Breast epithelium (tissue), 4 donors: ENCODE measurements at regions not wholly inside any gene's neighbourhood (a gene's known extent, or its start where the extent isn't known, plus 50 kb on each side); places are given as distances from the start of the nearest gene placed in this dataset.

Source experiments
- DNase-seq, 2 donors: peaks; one replicate each; pipeline ENCODE4 v3.0.0-alpha.2; 2019; ENCODE audit warnings: low spot score in 2 of 2
- H3K27ac ChIP-seq, 2 donors: fragments of 200-600 bp; sonication (generic) in 1 of 2; one replicate each; pipeline ENCODE4 v1.5.1; 2016 to 2019; ENCODE audit warnings: mild to moderate bottlenecking in 1 of 2
- H3K27me3 ChIP-seq, 2 donors: fragments of 200-600 bp; sonication (generic) in 1 of 2; one replicate each; pipeline versions ENCODE4 v1.5.1 to v1.6.0; 2017 to 2019; ENCODE audit warnings: control low read depth in 1 of 2, mild to moderate bottlenecking in 1 of 2
- H3K36me3 ChIP-seq: fragments of 200-600 bp; one replicate; pipeline ENCODE4 v1.5.1; 2019
- H3K4me1 ChIP-seq, 2 donors: fragments of 200-600 bp; sonication (generic); one replicate each; pipeline ENCODE4 v1.5.1; 2016 to 2019; ENCODE audit warnings: control low read depth in 1 of 2
- H3K4me3 ChIP-seq, 3 donors: fragments of 200-600 bp; sonication (generic); 1 replicate in 2 of 3; 2 replicates in 1 of 3; pipeline ENCODE4 v1.5.1; 2016 to 2019; ENCODE audit warnings: mild to moderate bottlenecking in 3 of 3, moderate library complexity in 2 of 3
- H3K9me3 ChIP-seq, 2 donors: fragments of 200-600 bp; sonication (generic) in 1 of 2; one replicate each; pipeline ENCODE4 v1.5.1; 2016 to 2019; ENCODE audit warnings: control low read depth in 1 of 2
- POLR2A ChIP-seq: fragments of 450-650 bp; IDR thresholded peaks from one replicate; pipeline ENCODE4 v1.6.1; 2016; ENCODE audit warnings: antibody characterized with exemption, mild to moderate bottlenecking, moderate library complexity
- POLR2AphosphoS5 ChIP-seq, 3 donors: sonication (generic); formaldehyde crosslinking; IDR thresholded peaks; one replicate each; pipeline ENCODE4 v1.6.1; 2017; ENCODE audit warnings: antibody characterized with exemption in 3 of 3
- intact Hi-C: fragments of 100-400 bp; cut with DNase I; formaldehyde crosslinking; loops from one replicate; pipeline ENCODE4 v1.15.1; 2023; ENCODE audit warnings: low total_unique reads
- TF ChIP-seq, protein P1 (sequence below), 3 donors: fragments of 450-650 bp; IDR thresholded peaks; one replicate each; pipeline ENCODE4 v1.5.1; 2016 to 2017; ENCODE audit warnings: antibody characterized with exemption in 3 of 3, mild to moderate bottlenecking in 3 of 3, moderate library complexity in 3 of 3

DNA sequence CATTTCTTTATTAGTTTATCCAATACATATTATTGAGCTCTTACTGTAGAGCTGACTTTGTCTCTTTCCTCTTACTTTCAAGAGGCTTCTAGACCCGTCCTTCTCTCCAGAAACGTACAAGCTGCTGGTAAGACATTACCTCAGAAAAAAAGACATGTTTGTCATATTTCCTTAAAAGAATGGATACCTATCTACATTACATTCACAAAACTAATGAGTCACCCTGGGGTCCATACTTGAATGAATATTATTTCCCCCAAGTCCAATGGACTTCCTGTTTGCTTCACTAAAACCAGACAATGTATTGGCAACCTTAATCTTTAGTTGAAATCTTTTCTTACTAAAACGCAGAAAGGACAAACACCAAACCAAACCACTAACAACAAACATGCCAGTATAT is 176.5 kb upstream of the CLNK start:
- no peaks in the 10 kb centered on the region for H3K27me3 ChIP-seq
- intact Hi-C loops = no loop called here
- H3K27ac ChIP-seq = no peak overlapping the region
- H3K36me3 ChIP-seq = no peaks in the 10 kb centered on the region
- no peak overlapping the region for H3K4me3 ChIP-seq
- TF ChIP-seq, protein P1, sequence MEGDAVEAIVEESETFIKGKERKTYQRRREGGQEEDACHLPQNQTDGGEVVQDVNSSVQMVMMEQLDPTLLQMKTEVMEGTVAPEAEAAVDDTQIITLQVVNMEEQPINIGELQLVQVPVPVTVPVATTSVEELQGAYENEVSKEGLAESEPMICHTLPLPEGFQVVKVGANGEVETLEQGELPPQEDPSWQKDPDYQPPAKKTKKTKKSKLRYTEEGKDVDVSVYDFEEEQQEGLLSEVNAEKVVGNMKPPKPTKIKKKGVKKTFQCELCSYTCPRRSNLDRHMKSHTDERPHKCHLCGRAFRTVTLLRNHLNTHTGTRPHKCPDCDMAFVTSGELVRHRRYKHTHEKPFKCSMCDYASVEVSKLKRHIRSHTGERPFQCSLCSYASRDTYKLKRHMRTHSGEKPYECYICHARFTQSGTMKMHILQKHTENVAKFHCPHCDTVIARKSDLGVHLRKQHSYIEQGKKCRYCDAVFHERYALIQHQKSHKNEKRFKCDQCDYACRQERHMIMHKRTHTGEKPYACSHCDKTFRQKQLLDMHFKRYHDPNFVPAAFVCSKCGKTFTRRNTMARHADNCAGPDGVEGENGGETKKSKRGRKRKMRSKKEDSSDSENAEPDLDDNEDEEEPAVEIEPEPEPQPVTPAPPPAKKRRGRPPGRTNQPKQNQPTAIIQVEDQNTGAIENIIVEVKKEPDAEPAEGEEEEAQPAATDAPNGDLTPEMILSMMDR (IDR thresholded peaks at IDR 0.05) = no peak
- TF ChIP-seq POLR2AphosphoS5 (IDR thresholded peaks at IDR 0.05) (no peak), POLR2A (no peak)
- DNase-seq = no peak
- no peaks in the 10 kb centered on the region for H3K4me1 ChIP-seq
- H3K9me3 ChIP-seq = peaks cover 0 to 10% of the 10 kb centered on the region in 2 donors

GRCh38 chr4:10856271-10856782 is 171.8 kb upstream of the CLNK start:
- no peaks in the 10 kb centered on the region for H3K36me3 ChIP-seq
- no peak for DNase-seq
- peaks cover 0 to 10% of the 10 kb centered on the region in 2 donors for H3K9me3 ChIP-seq
- intact Hi-C loops = no loop called here
- TF ChIP-seq POLR2AphosphoS5 (IDR thresholded peaks at IDR 0.05) (no peak), POLR2A (no peak)
- TF ChIP-seq, protein P1 (IDR thresholded peaks at IDR 0.05) = no peak
- H3K4me1 ChIP-seq = no peaks in the 10 kb centered on the region
- no peaks in the 10 kb centered on the region for H3K27me3 ChIP-seq
- H3K27ac ChIP-seq = no peak overlapping the region
- no peak overlapping the region for H3K4me3 ChIP-seq

- no peak overlapping the region for H3K27ac ChIP-seq
- intact Hi-C loops = no loop called here
- no peaks in the 10 kb centered on the region for H3K27me3 ChIP-seq
- no peak for DNase-seq
- TF ChIP-seq, protein P1 (IDR thresholded peaks at IDR 0.05) = no peak
- TF ChIP-seq POLR2AphosphoS5 (IDR thresholded peaks at IDR 0.05) (no peak), POLR2A (no peak)
- no peaks in the 10 kb centered on the region for H3K4me1 ChIP-seq
- peaks cover 0 to 8% of the 10 kb centered on the region in 2 donors for H3K9me3 ChIP-seq
- H3K4me3 ChIP-seq = no peak overlapping the region
- H3K36me3 ChIP-seq = no peaks in the 10 kb centered on the region
These were observed 168.6 kb upstream of the CLNK start for GRCh38 chr4:10853196-10853595.

DNA sequence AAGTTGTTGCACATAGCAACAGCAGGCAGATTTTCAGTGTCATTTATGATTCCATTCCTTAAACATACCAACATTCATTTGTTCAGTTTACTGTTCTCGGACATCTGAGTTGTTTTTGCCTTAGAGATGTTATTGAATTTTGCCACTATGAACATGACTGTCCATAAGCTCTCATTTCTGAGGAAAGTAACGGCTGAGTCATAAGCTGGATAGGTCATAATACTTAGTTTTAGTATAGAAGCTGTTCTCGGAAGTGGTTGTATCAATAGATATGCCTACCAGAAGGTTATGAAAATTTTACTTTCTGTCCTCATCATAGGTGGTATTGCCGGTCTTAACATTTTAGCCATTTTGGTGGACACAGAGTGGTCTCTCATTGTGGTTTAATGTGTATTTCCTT is 157.1 kb upstream of the CLNK start:
- Histone ChIP-seq H3K4me3 (no peak overlapping the region), H3K27me3 (no peaks in the 10 kb centered on the region), H3K36me3 (no peaks in the 10 kb centered on the region), H3K27ac (no peak overlapping the region), H3K9me3 (no peaks in the 10 kb centered on the region), H3K4me1 (no peaks in the 10 kb centered on the region)
- intact Hi-C loops = no loop called here
- TF ChIP-seq POLR2A (no peak), POLR2AphosphoS5 (IDR thresholded peaks at IDR 0.05) (no peak)
- DNase-seq = no peak

GRCh38 chr4:10837151-10837550 is 152.6 kb upstream of the CLNK start:
- Histone ChIP-seq H3K36me3 (no peaks in the 10 kb centered on the region), H3K9me3 (no peaks in the 10 kb centered on the region), H3K4me3 (no peak overlapping the region), H3K27ac (no peak overlapping the region), H3K27me3 (no peaks in the 10 kb centered on the region), H3K4me1 (no peaks in the 10 kb centered on the region)
- DNase-seq = no peak
- intact Hi-C loops = no loop called here
- TF ChIP-seq POLR2AphosphoS5 (IDR thresholded peaks at IDR 0.05) (no peak), POLR2A (no peak)
- TF ChIP-seq, protein P1 (IDR thresholded peaks at IDR 0.05) = no peak
